WERI-Rb-1 (cell line): ENCODE measurements at regions not wholly inside any gene's neighbourhood (a gene's known extent, or its start where the extent isn't known, plus 50 kb on each side); places are given as distances from the start of the nearest gene placed in this dataset.

Experiments used
- DNase-seq: peaks from one replicate; pipeline ENCODE4 v3.0.0-alpha.2; 2020
- H3K27ac ChIP-seq: fragments of 250-450 bp; sonication (Bioruptor Pico); 2 replicates; pipeline ENCODE4 v1.5.1; 2020; ENCODE audit warnings: mild to moderate bottlenecking, moderate library complexity
- H3K27me3 ChIP-seq: fragments of 250-450 bp; sonication (Bioruptor Pico); 2 replicates; pipeline ENCODE4 v1.5.1; 2021; ENCODE audit warnings: mild to moderate bottlenecking, low read depth, moderate library complexity; ENCODE audit not compliant: insufficient read depth, severe bottlenecking
- H3K36me3 ChIP-seq: fragments of 250-450 bp; sonication (Bioruptor Pico); 2 replicates; pipeline ENCODE4 v1.5.1; 2020; ENCODE audit warnings: mild to moderate bottlenecking, moderate library complexity
- H3K4me3 ChIP-seq: 2 replicates; pipeline ENCODE4 v1.5.1; 2011; ENCODE audit warnings: low read depth, mild to moderate bottlenecking, control low read depth, low read length
- H3K9me3 ChIP-seq: fragments of 250-450 bp; sonication (Bioruptor Pico); 2 replicates; pipeline ENCODE4 v1.5.1; 2021; ENCODE audit warnings: mild to moderate bottlenecking, moderate library complexity; ENCODE audit not compliant: severe bottlenecking
- TF ChIP-seq, protein P1 (sequence below): IDR thresholded peaks from 2 replicates; pipeline ENCODE4 v1.5.1; 2011; ENCODE audit warnings: low read depth, mild to moderate bottlenecking, control low read depth, inconsistent platforms, low read length

DNA sequence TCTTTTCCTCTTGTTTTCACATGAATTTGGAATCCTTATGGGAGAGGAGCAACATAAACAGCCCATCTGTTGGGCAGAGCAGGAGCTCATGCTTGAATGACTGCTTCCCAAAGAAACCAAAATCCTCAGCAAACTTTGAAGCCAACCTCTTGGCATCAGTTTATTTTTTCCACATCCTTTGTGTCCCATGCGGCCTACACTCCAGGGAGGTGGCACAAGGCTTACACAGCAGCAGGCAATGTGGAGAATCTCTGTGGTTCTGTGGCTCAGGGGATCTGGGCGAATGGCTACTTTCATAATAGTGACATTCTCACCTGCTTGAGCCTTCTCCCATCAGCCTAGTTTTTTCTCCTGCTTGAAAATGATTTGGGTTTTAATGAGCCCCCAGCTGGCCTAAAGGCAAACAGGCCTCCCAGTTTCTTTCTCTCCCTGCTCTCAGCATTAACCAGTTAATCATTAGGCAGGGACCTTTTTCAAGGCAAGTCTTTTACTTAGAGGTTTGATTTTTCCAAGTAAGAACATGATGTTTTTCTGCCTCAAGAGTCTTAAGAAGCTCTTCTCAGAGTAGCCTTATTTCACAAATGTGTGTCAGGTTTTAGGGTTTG, 370.3 kb downstream of the ARHGEF28 start:
- DNase-seq: no peak
- TF ChIP-seq, protein P1, sequence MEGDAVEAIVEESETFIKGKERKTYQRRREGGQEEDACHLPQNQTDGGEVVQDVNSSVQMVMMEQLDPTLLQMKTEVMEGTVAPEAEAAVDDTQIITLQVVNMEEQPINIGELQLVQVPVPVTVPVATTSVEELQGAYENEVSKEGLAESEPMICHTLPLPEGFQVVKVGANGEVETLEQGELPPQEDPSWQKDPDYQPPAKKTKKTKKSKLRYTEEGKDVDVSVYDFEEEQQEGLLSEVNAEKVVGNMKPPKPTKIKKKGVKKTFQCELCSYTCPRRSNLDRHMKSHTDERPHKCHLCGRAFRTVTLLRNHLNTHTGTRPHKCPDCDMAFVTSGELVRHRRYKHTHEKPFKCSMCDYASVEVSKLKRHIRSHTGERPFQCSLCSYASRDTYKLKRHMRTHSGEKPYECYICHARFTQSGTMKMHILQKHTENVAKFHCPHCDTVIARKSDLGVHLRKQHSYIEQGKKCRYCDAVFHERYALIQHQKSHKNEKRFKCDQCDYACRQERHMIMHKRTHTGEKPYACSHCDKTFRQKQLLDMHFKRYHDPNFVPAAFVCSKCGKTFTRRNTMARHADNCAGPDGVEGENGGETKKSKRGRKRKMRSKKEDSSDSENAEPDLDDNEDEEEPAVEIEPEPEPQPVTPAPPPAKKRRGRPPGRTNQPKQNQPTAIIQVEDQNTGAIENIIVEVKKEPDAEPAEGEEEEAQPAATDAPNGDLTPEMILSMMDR: no peak
- Histone ChIP-seq H3K27ac (no peak overlapping the region), H3K36me3 (no peaks in the 10 kb centered on the region), H3K4me3 (no peak overlapping the region), H3K27me3 (no peaks in the 10 kb centered on the region), H3K9me3 (peaks cover 11% of the 10 kb centered on the region)

DNA sequence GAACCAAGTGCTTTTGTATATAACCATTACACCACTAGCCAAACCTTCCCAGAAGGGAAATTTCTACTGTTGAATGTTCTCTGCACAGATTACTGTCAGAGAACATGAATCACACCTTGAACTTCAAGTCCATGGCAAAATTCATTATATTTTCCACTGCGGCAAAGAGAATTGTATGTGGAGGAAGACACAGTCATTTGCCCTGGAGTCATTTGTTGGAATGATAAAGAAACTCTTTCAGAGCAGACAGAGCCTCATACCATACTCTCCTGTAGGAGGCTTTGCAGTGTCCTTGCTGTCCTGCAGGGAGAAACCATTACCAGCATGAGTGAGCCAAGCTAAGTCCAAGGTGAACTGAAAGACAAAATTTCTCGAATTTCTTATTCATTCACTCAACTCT, 369.0 kb downstream of the ARHGEF28 start:
- Histone ChIP-seq H3K9me3 (peaks cover 11% of the 10 kb centered on the region), H3K27me3 (no peaks in the 10 kb centered on the region), H3K4me3 (no peak overlapping the region), H3K36me3 (no peaks in the 10 kb centered on the region), H3K27ac (no peak overlapping the region)
- no peak for DNase-seq
- TF ChIP-seq, protein P1: no peak
